ENCODE measurements at regions not wholly inside any gene's neighbourhood (a gene's known extent, or its start where the extent isn't known, plus 50 kb on each side); places are given as distances from the start of the nearest gene placed in this dataset.

- TF ChIP-seq POLR2AphosphoS5 (IDR thresholded peaks at IDR 0.05; ENCODE audit: low read depth, low read length) (no peak), FOXP2 (optimal IDR thresholded peaks at IDR 0.05; ENCODE audit: borderline replicate concordance, extremely low read depth, extremely low read length, insufficient read depth) (no peak)
Measured at GRCh38 chr14:82029038-82029437, 495.4 kb upstream of the SEL1L start.
